ENCODE measurements at regions not wholly inside any gene's neighbourhood (a gene's known extent, or its start where the extent isn't known, plus 50 kb on each side); places are given as distances from the start of the nearest gene placed in this dataset.

- no peak for DNase-seq
These were observed 1061.9 kb downstream of the ARAP2 start for GRCh38 chr4:35182451-35182850.

- no peak for DNase-seq
These were observed 1054.2 kb downstream of the ARAP2 start for GRCh38 chr4:35189988-35190613.

- DNase-seq = no peak
These were observed 1042.9 kb downstream of the ARAP2 start for GRCh38 chr4:35201403-35201802.

DNA sequence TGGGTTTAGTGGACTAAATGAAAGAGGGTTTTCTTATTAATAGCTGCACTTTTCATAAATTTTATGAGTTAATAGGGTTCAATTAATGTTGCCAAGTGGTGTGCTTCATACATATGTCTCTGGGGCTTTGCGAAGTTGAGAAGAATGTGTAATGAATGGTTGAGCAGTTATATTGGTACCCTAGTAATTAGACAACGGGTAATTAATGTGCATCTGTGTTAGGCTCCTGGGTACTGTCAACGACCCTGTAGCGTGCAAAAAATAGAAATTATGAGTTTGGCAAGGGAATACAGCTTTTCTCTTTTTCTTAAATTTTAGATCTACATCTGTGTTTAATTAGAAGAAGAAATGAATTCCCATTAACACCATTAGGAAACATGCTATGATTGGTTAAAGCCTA is 1027.7 kb downstream of the ARAP2 start:
- no peak for DNase-seq

- DNase-seq = no peak
These were observed 1027.0 kb downstream of the ARAP2 start for GRCh38 chr4:35217331-35217730.

- DNase-seq = no peak
These were observed 1016.0 kb downstream of the ARAP2 start for GRCh38 chr4:35228313-35228712.

DNA sequence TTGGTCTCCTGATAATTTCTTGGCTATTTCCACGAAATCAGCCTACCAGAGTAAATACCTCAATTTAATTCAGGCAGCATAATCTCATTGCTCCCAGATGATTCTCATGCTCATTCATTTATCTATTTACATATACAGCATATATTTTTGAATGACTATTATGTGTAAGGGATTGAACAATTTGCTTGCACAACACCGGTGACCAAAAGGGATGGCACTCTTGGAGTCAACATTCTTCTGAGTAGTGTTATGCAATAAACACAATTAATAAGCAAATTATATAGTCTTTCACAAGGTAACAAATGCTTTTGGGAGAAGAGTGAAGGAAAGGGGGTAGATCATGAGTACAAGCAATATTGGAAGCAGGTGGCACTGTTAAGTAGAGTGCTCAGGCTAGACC is 1015.3 kb downstream of the ARAP2 start:
- no peak for DNase-seq

DNA sequence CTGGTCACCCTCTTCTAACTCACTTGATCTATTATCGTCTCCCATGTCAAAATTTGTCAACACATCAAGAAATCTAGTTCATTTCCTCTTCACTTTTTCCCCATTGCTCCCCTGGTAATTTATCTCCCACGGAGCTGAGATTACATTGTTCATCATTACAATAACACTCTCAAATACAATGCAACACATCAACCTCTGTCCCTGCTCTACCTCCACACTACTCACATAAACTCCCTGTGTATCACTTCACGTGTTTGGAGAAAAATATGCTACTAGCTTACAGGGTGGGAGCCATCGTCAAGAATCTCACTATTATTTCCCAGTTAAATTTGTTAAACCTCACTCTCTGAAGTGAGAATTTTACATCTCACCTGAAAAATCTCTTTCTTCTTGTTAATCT is 1006.4 kb downstream of the ARAP2 start:
- DNase-seq = no peak

GRCh38 chr4:35238793-35239192 is 1005.5 kb downstream of the ARAP2 start:
- DNase-seq = no peak

GRCh38 chr4:35246493-35246892 is 997.8 kb downstream of the ARAP2 start:
- DNase-seq = no peak

GRCh38 chr4:35247047-35247446 is 997.3 kb downstream of the ARAP2 start:
- no peak for DNase-seq

- DNase-seq = no peak
These were observed 994.0 kb downstream of the ARAP2 start for GRCh38 chr4:35250331-35250730.

DNA sequence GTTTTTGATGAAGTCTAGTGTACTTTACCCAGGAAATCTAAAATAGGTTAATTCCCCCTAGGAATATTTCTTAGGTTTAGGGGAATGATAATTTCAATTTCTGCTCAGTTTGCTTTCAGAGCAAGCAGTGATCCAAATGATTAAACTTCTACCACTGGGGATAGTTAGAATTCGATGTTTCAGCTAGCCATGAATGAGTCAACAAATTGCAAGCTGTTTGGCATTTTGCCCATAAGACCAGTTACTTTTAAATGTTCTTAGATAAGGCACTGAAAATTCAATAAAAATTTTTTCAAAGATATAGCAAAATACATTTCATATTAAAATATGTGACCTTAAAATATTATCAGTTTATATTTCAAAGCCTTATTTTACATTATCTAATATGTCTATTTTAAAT is 993.6 kb downstream of the ARAP2 start:
- DNase-seq = peak; percentile 2

GRCh38 chr4:35252071-35252470 is 992.2 kb downstream of the ARAP2 start:
- no peak for DNase-seq

GRCh38 chr4:35252866-35253265 is 991.4 kb downstream of the ARAP2 start:
- no peak for DNase-seq

- no peak for DNase-seq
These were observed 991.0 kb downstream of the ARAP2 start for GRCh38 chr4:35253331-35253730.

GRCh38 chr4:35286434-35286833 is 957.9 kb downstream of the ARAP2 start:
- no peak for DNase-seq

GRCh38 chr4:35300996-35301774 is 943.1 kb downstream of the ARAP2 start:
- DNase-seq = no peak

- no peak for DNase-seq
These were observed 928.9 kb downstream of the ARAP2 start for GRCh38 chr4:35315419-35315818.

DNA sequence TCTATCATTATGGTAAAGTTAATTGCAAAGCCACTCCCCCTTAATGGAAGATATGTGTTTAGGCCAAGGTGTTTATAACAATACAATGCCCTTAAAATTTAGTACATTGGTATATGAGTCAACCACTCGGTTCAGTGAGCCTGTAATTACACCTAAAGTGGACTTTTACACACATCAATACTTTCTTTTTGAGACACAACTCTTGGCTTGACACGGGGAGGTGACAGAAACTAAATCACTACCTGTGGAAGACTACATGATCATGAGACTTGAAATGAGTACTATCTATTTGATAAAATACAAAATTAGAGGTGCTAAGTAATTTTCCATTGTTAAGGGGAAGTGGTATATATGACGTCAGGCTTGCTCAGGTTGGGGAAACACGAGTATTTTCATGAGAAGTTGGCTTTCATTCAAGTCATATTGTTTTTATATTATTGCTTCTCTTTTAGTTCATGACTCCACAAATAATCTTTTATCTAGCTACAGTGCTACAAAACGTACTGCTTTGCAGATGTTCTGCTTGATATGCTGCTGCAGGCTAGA is 918.3 kb downstream of the ARAP2 start:
- no peak for DNase-seq

GRCh38 chr4:35342833-35343232 is 901.5 kb downstream of the ARAP2 start:
- no peak for DNase-seq

DNA sequence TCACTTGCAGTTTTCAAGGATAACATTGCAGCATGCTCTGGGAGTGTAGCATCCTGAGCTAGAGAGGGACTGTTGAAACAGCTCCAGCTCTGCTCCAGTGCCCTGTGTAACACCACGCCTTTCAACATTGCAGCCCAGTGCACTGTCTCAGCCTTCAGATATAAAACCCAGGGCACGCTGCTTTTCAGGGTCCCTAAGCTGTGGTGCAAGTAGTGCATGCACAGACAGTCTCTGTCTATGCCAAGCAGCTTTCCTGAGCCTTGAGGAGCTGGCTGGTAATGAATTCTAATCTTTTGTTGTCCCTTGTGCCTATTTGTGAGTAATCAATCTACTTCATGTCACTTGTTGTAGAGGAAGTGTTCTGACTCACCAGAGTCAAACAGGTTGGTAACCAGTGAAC is 897.0 kb downstream of the ARAP2 start:
- DNase-seq = no peak

- DNase-seq = no peak
These were observed 886.2 kb downstream of the ARAP2 start for GRCh38 chr4:35358001-35358584.

Measured in muscle of arm (tissue), 1 donor.